ENCODE measurements at regions not wholly inside any gene's neighbourhood (a gene's known extent, or its start where the extent isn't known, plus 50 kb on each side); places are given as distances from the start of the nearest gene placed in this dataset.

GRCh38 chr14:58709949-58710348, 72.2 kb downstream of the DACT1 start:
- no peak for TF ChIP-seq TAF1 (IDR thresholded peaks at IDR 0.05; ENCODE audit: borderline replicate concordance, low read depth, low read length)
- no peak for TF ChIP-seq POLR2A (IDR thresholded peaks at IDR 0.05; ENCODE audit: low read depth, low read length)
